GM23338 (cell line): ENCODE measurements at regions not wholly inside any gene's neighbourhood (a gene's known extent, or its start where the extent isn't known, plus 50 kb on each side); places are given as distances from the start of the nearest gene placed in this dataset.

Experiments
- ATAC-seq: fragments of 200-7000 bp; cut with Tn5 transposase; 3 replicates; pipeline ENCODE4 v1.9.1; 2020
- DNase-seq: peaks from one replicate; pipeline ENCODE4 v3.0.0-alpha.2; 2015; ENCODE audit warnings: low spot score
- H2AFZ ChIP-seq: fragments of 200-600 bp; sonication (generic); 2 replicates; pipeline ENCODE4 v1.8.0; 2016; ENCODE audit warnings: antibody characterized with exemption, mild to moderate bottlenecking, moderate library complexity
- H3F3A ChIP-seq: fragments of 200-600 bp; sonication (generic); replicated peaks from 2 replicates; pipeline ENCODE4 v1.8.0; 2017; ENCODE audit warnings: antibody characterized with exemption, mixed run types, low read depth
- H3K27ac ChIP-seq: fragments of 200-600 bp; sonication (generic); 2 replicates; pipeline ENCODE4 v1.6.1; 2016; ENCODE audit warnings: low read depth
- H3K27me3 ChIP-seq: fragments of 200-600 bp; sonication (generic); 2 replicates; pipeline ENCODE4 v1.8.0; 2016; ENCODE audit warnings: mild to moderate bottlenecking, mixed run types, moderate library complexity; ENCODE audit not compliant: insufficient read depth
- H3K36me3 ChIP-seq: fragments of 200-600 bp; sonication (generic); 2 replicates; pipeline ENCODE4 v1.8.0; 2016; ENCODE audit warnings: mild to moderate bottlenecking; ENCODE audit not compliant: insufficient read depth
- H3K4me1 ChIP-seq: fragments of 200-600 bp; sonication (generic); 2 replicates; pipeline ENCODE4 v1.8.0; 2016; ENCODE audit warnings: mild to moderate bottlenecking, moderate library complexity; ENCODE audit not compliant: insufficient read depth
- H3K4me2 ChIP-seq: fragments of 200-600 bp; sonication (generic); 2 replicates; pipeline ENCODE4 v1.7.1; 2017; ENCODE audit warnings: mixed run types
- H3K4me3 ChIP-seq: fragments of 200-600 bp; sonication (generic); 2 replicates; pipeline ENCODE4 v1.6.1; 2016; ENCODE audit warnings: mixed run types
- H3K79me2 ChIP-seq: fragments of 200-600 bp; sonication (generic); replicated peaks from 2 replicates; pipeline ENCODE4 v1.8.0; 2017; ENCODE audit warnings: mild to moderate bottlenecking; ENCODE audit not compliant: insufficient read depth
- H3K9me2 ChIP-seq: fragments of 200-600 bp; sonication (generic); 2 replicates; pipeline ENCODE4 v1.8.0; 2017; ENCODE audit not compliant: insufficient read depth
- H4K20me1 ChIP-seq: fragments of 200-600 bp; sonication (generic); replicated peaks from 2 replicates; pipeline ENCODE4 v1.8.0; 2017; ENCODE audit warnings: mild to moderate bottlenecking; ENCODE audit not compliant: insufficient read depth
- H3K27ac Mint-ChIP-seq: 2 replicates; pipeline ENCODE4 v1.8.0; 2020; ENCODE audit warnings: inconsistent platforms, mild to moderate bottlenecking, moderate library complexity, mixed read lengths
- H3K27me3 Mint-ChIP-seq: 3 replicates; pipeline ENCODE4 v1.8.0; 2022; ENCODE audit warnings: low read depth, mild to moderate bottlenecking, moderate library complexity, mixed read lengths, inconsistent platforms; ENCODE audit not compliant: insufficient read depth, poor library complexity
- H3K36me3 Mint-ChIP-seq: 3 replicates; pipeline ENCODE4 v1.8.0; 2021; ENCODE audit warnings: low read depth, mild to moderate bottlenecking, inconsistent platforms, moderate library complexity, mixed read lengths
- H3K4me1 Mint-ChIP-seq: 3 replicates; pipeline ENCODE4 v1.8.0; 2020; ENCODE audit warnings: mild to moderate bottlenecking, inconsistent platforms, mixed read lengths
- H3K4me3 Mint-ChIP-seq: 3 replicates; pipeline ENCODE4 v1.8.0; 2021; ENCODE audit warnings: moderate library complexity, mild to moderate bottlenecking, inconsistent platforms, mixed read lengths
- H3K9me3 Mint-ChIP-seq: 3 replicates; pipeline ENCODE4 v1.8.0; 2020; ENCODE audit warnings: moderate library complexity, mild to moderate bottlenecking, inconsistent platforms, mixed read lengths
- CREB1 ChIP-seq: fragments of 250-450 bp; sonication (Bioruptor Pico); IDR thresholded peaks from 2 replicates; pipeline ENCODE4 v1.5.0; 2020; ENCODE audit warnings: low read depth, mild to moderate bottlenecking, moderate library complexity
- CTCF ChIP-seq, 2 experiments: fragments of 200-600 bp in 1 of 2; sonication (generic) in 1 of 2; conservative IDR thresholded peaks; 2 replicates each; pipeline versions ENCODE4 v1.5.1 to v1.6.1; 2016 to 2017; ENCODE audit warnings: antibody characterized with exemption in 2 of 2, low read depth in 2 of 2, mild to moderate bottlenecking in 2 of 2, moderate library complexity in 1 of 2
- ETS1 ChIP-seq: IDR thresholded peaks from 2 replicates; pipeline ENCODE4 v1.6.1; 2016; ENCODE audit warnings: antibody characterized with exemption
- EZH2 ChIP-seq: fragments of 200-600 bp; sonication (generic); IDR thresholded peaks from one replicate; pipeline ENCODE4 v1.8.0; 2017; ENCODE audit warnings: antibody characterized with exemption, mild to moderate bottlenecking, low read depth; ENCODE audit not compliant: unreplicated experiment
- EZH2phosphoT487 ChIP-seq: fragments of 200-600 bp; sonication (generic); IDR thresholded peaks from one replicate; pipeline ENCODE4 v1.8.1; 2018; ENCODE audit warnings: antibody characterized with exemption; ENCODE audit not compliant: unreplicated experiment
- JUNB ChIP-seq: IDR thresholded peaks from one replicate; pipeline ENCODE4 v1.6.1; 2016; ENCODE audit warnings: antibody characterized with exemption; ENCODE audit not compliant: unreplicated experiment
- NANOG ChIP-seq: IDR thresholded peaks from 2 replicates; pipeline ENCODE4 v1.6.1; 2016; ENCODE audit warnings: antibody characterized with exemption, borderline replicate concordance
- POLR2AphosphoS5 ChIP-seq: IDR thresholded peaks from 2 replicates; pipeline ENCODE4 v1.6.1; 2016; ENCODE audit warnings: antibody characterized with exemption, low read depth
- REST ChIP-seq: IDR thresholded peaks from one replicate; pipeline ENCODE4 v1.6.1; 2018; ENCODE audit warnings: antibody characterized with exemption; ENCODE audit not compliant: unreplicated experiment
- STAT1 ChIP-seq: IDR thresholded peaks from one replicate; pipeline ENCODE4 v1.6.1; 2016; ENCODE audit warnings: antibody characterized with exemption; ENCODE audit not compliant: unreplicated experiment
- ZNF114 ChIP-seq: fragments of 250-450 bp; sonication (Bioruptor Pico); IDR thresholded peaks from 2 replicates; pipeline ENCODE4 v1.5.0; 2020; ENCODE audit warnings: mild to moderate bottlenecking, moderate library complexity
- ZNF331 ChIP-seq: fragments of 250-450 bp; sonication (Bioruptor Pico); IDR thresholded peaks from 2 replicates; pipeline ENCODE4 v1.5.0; 2020; ENCODE audit warnings: low read depth, mild to moderate bottlenecking, moderate library complexity

GRCh38 chr10:123550675-123551096 is 115.5 kb upstream of the GPR26 start:
- H3K36me3 ChIP-seq, result no peaks in the 10 kb centered on the region
- H3K27me3 ChIP-seq, result no peaks in the 10 kb centered on the region
- Mint-ChIP-seq H3K4me3 (no peak overlapping the region), H3K36me3 (no peaks in the 10 kb centered on the region; the same call in 2 of the 3 replicates), H3K27me3 (peaks cover 2% of the 10 kb centered on the region), H3K27ac (no peak overlapping the region), H3K4me1 (peaks cover 21% of the 10 kb centered on the region), H3K9me3 (no peaks in the 10 kb centered on the region)
- no peaks in the 10 kb centered on the region; the same call in 1 of the 2 replicates for H3K9me2 ChIP-seq
- H3F3A ChIP-seq, result no peaks in the 10 kb centered on the region
- TF ChIP-seq ZNF331 (CRISPR knock-in tag) (no peak), EZH2 (no peak), CTCF (conservative IDR thresholded peaks at IDR 0.05; ENCODE audit: low read depth in 2 of 2) (no peak), JUNB (no peak)
- H2AFZ ChIP-seq, result no peak overlapping the region
- H3K4me2 ChIP-seq, result peak overlapping the region; percentile 57; the same call in 1 of the 2 replicates
- no peak overlapping the region for H3K27ac ChIP-seq
- H3K79me2 ChIP-seq, result no peaks in the 10 kb centered on the region
- peak; percentile 43 for DNase-seq
- H4K20me1 ChIP-seq, result no peaks in the 10 kb centered on the region
- 0 out of 2 replicates have a peak, but pooled peaks cover 8% of the 10 kb centered on the region for H3K4me1 ChIP-seq
- ATAC-seq, result peak; percentile 80
- no peak overlapping the region for H3K4me3 ChIP-seq

- peaks cover 2% of the 10 kb centered on the region for H3K27me3 Mint-ChIP-seq
- H3K4me1 ChIP-seq, result 0 out of 2 replicates have a peak, but pooled peaks cover 8% of the 10 kb centered on the region
- H3K4me2 ChIP-seq, result no peak overlapping the region
- H3K9me3 Mint-ChIP-seq, result no peaks in the 10 kb centered on the region
- no peak overlapping the region for H2AFZ ChIP-seq
- H3K27ac ChIP-seq, result no peak overlapping the region
- H3K27ac Mint-ChIP-seq, result no peak overlapping the region
- H4K20me1 ChIP-seq, result no peaks in the 10 kb centered on the region
- H3F3A ChIP-seq, result no peaks in the 10 kb centered on the region
- H3K4me3 Mint-ChIP-seq, result no peak overlapping the region
- H3K4me1 Mint-ChIP-seq, result peaks cover 21% of the 10 kb centered on the region
- H3K36me3 ChIP-seq, result no peaks in the 10 kb centered on the region
- no peak for DNase-seq
- ATAC-seq, result no peak
- H3K4me3 ChIP-seq, result no peak overlapping the region
- H3K9me2 ChIP-seq, result no peaks in the 10 kb centered on the region; the same call in 1 of the 2 replicates
- H3K36me3 Mint-ChIP-seq, result no peaks in the 10 kb centered on the region
- H3K27me3 ChIP-seq, result no peaks in the 10 kb centered on the region
- no peaks in the 10 kb centered on the region for H3K79me2 ChIP-seq
- TF ChIP-seq EZH2, result no peak
- TF ChIP-seq REST, result no peak
- no peak for TF ChIP-seq STAT1
- TF ChIP-seq ZNF331 (CRISPR knock-in tag), result no peak
- no peak for TF ChIP-seq CTCF (conservative IDR thresholded peaks at IDR 0.05; ENCODE audit: low read depth in 2 of 2)
- TF ChIP-seq ZNF114 (CRISPR knock-in tag), result no peak
- TF ChIP-seq CREB1 (CRISPR knock-in tag), result no peak
- no peak for TF ChIP-seq NANOG
- TF ChIP-seq ETS1, result no peak
- no peak for TF ChIP-seq JUNB
- no peak for TF ChIP-seq EZH2phosphoT487
- no peak for TF ChIP-seq POLR2AphosphoS5
Measured at GRCh38 chr10:123551259-123551658, 114.9 kb upstream of the GPR26 start.
